ENCODE measurements at regions not wholly inside any gene's neighbourhood (a gene's known extent, or its start where the extent isn't known, plus 50 kb on each side); places are given as distances from the start of the nearest gene placed in this dataset.

GRCh38 chr3:76372497-76372896 lies 587.1 kb upstream of the ZNF717 start:
- Histone ChIP-seq H3K4me1 (no peaks in the 10 kb centered on the region), H3K36me3 (no peaks in the 10 kb centered on the region), H3K4me3 (no peak overlapping the region), H3K27me3 (no peaks in the 10 kb centered on the region), H3K9me3 (no peaks in the 10 kb centered on the region), H3K27ac (no peak overlapping the region)
- DNase-seq: no peak
- TF ChIP-seq CTCF (IDR thresholded peaks at IDR 0.05): no peak
- intact Hi-C loops (cut with DNase I; ENCODE audit: low total_unique reads): no loop called here

GRCh38 chr3:76377074-76377473 lies 591.7 kb upstream of the ZNF717 start:
- no peaks in the 10 kb centered on the region for H3K27me3 ChIP-seq
- H3K4me3 ChIP-seq: no peak overlapping the region

GRCh38 chr3:76378789-76379188 lies 593.4 kb upstream of the ZNF717 start:
- intact Hi-C loops (cut with DNase I; ENCODE audit: low total_unique reads): no loop called here
- no peaks in the 10 kb centered on the region for H3K36me3 ChIP-seq

More at GRCh38 chr3:76377074-76377473, 591.7 kb upstream of the ZNF717 start:
- Histone ChIP-seq H3K36me3 (no peaks in the 10 kb centered on the region), H3K9me3 (no peaks in the 10 kb centered on the region), H3K4me1 (no peaks in the 10 kb centered on the region), H3K27ac (no peak overlapping the region)
- TF ChIP-seq CTCF (IDR thresholded peaks at IDR 0.05): no peak
- intact Hi-C loops (cut with DNase I; ENCODE audit: low total_unique reads): no loop called here
- DNase-seq: no peak

GRCh38 chr3:76383781-76384180 lies 598.4 kb upstream of the ZNF717 start:
- Histone ChIP-seq H3K4me1 (no peaks in the 10 kb centered on the region), H3K36me3 (no peaks in the 10 kb centered on the region), H3K4me3 (no peak overlapping the region), H3K27ac (no peak overlapping the region), H3K27me3 (no peaks in the 10 kb centered on the region), H3K9me3 (peaks cover 0 to 6% (median 0%) of the 10 kb centered on the region in 3 donors)
- TF ChIP-seq CTCF (IDR thresholded peaks at IDR 0.05): no peak
- DNase-seq: no peak
- intact Hi-C loops (cut with DNase I; ENCODE audit: low total_unique reads): no loop called here

More at GRCh38 chr3:76378789-76379188, 593.4 kb upstream of the ZNF717 start:
- Histone ChIP-seq H3K9me3 (no peaks in the 10 kb centered on the region), H3K4me3 (no peak overlapping the region), H3K27me3 (no peaks in the 10 kb centered on the region), H3K27ac (no peak overlapping the region), H3K4me1 (no peaks in the 10 kb centered on the region)
- no peak for TF ChIP-seq CTCF (IDR thresholded peaks at IDR 0.05)
- no peak for DNase-seq

GRCh38 chr3:76387000-76387399 lies 601.7 kb upstream of the ZNF717 start:
- intact Hi-C loops (cut with DNase I; ENCODE audit: low total_unique reads): no loop called here
- no peaks in the 10 kb centered on the region for H3K36me3 ChIP-seq
- peaks cover 0 to 6% (median 0%) of the 10 kb centered on the region in 3 donors for H3K9me3 ChIP-seq

More at GRCh38 chr3:76387000-76387399, 601.7 kb upstream of the ZNF717 start:
- no peak overlapping the region for H3K27ac ChIP-seq
- no peaks in the 10 kb centered on the region for H3K27me3 ChIP-seq
- no peak overlapping the region for H3K4me3 ChIP-seq
- DNase-seq: no peak
- H3K4me1 ChIP-seq: no peaks in the 10 kb centered on the region
- no peak for TF ChIP-seq CTCF (IDR thresholded peaks at IDR 0.05)

Data from tibial artery (tissue), 4 donors.